IPS-20b (cell line): ENCODE measurements at regions not wholly inside any gene's neighbourhood (a gene's known extent, or its start where the extent isn't known, plus 50 kb on each side); places are given as distances from the start of the nearest gene placed in this dataset.

ENCODE experiments used
- H3K27ac ChIP-seq: one replicate; pipeline ENCODE4 v1.5.1; 2013; ENCODE audit warnings: low read length
- H3K27me3 ChIP-seq: 2 replicates; pipeline ENCODE4 v1.6.1; 2013; ENCODE audit warnings: mild to moderate bottlenecking, low read length, inconsistent platforms; ENCODE audit not compliant: insufficient read depth
- H3K36me3 ChIP-seq: 2 replicates; pipeline ENCODE4 v1.6.1; 2013; ENCODE audit warnings: low read depth, mild to moderate bottlenecking, inconsistent platforms, low read length, moderate library complexity; ENCODE audit not compliant: insufficient read depth
- H3K4me1 ChIP-seq: 2 replicates; pipeline ENCODE4 v1.6.1; 2013; ENCODE audit warnings: mild to moderate bottlenecking, control low read depth, inconsistent platforms, low read length, moderate library complexity; ENCODE audit not compliant: insufficient read depth
- H3K4me3 ChIP-seq: 2 replicates; pipeline ENCODE4 v1.5.1; 2013; ENCODE audit warnings: mild to moderate bottlenecking, low read length, inconsistent platforms
- H3K9ac ChIP-seq: 2 replicates; pipeline ENCODE4 v1.6.1; 2013; ENCODE audit warnings: low read depth, mild to moderate bottlenecking, inconsistent platforms, low read length, moderate library complexity
- H3K9me3 ChIP-seq: 2 replicates; pipeline ENCODE4 v1.6.1; 2013; ENCODE audit warnings: mild to moderate bottlenecking, low read depth, low read length, inconsistent platforms; ENCODE audit not compliant: insufficient read depth

DNA sequence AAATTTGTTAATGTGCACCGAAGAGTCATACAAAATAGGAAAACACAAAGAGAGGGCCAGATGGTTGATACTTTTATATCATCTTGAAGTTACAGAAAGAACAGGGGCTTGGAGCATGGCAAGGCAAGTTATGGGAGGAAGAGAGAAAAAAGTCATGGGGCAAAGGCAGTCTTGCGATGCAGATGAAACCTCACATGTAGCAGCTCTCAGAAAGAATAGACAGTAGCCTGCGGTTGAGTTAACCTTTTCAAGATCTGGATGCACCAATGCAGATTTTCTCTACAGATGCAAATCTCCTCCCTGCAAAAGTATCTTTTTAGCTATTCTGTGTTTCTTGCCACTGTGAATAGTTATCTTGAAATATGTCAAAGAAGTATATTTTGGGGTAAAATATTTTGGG is 243.9 kb downstream of the TMEM167A start:
- Histone ChIP-seq H3K27me3 (no peaks in the 10 kb centered on the region), H3K4me1 (peaks cover 7% of the 10 kb centered on the region; the same call in 1 of the 2 replicates), H3K9me3 (peaks cover 22% of the 10 kb centered on the region), H3K36me3 (no peaks in the 10 kb centered on the region), H3K27ac (no peak overlapping the region), H3K9ac (no peak overlapping the region), H3K4me3 (no peak overlapping the region)

GRCh38 chr5:82832445-82832844 is 244.7 kb downstream of the TMEM167A start:
- H3K9me3 ChIP-seq = peaks cover 22% of the 10 kb centered on the region
- no peak overlapping the region for H3K9ac ChIP-seq
- no peak overlapping the region for H3K27ac ChIP-seq
- no peak overlapping the region for H3K4me3 ChIP-seq
- no peaks in the 10 kb centered on the region for H3K27me3 ChIP-seq
- H3K36me3 ChIP-seq = no peaks in the 10 kb centered on the region
- H3K4me1 ChIP-seq = peaks cover 7% of the 10 kb centered on the region; the same call in 1 of the 2 replicates

GRCh38 chr5:82828211-82828610 is 249.0 kb downstream of the TMEM167A start:
- Histone ChIP-seq H3K36me3 (no peaks in the 10 kb centered on the region), H3K4me3 (no peak overlapping the region), H3K9ac (no peak overlapping the region), H3K27me3 (no peaks in the 10 kb centered on the region), H3K27ac (no peak overlapping the region), H3K9me3 (no peaks in the 10 kb centered on the region; the same call in 1 of the 2 replicates), H3K4me1 (peaks cover 2% of the 10 kb centered on the region; the same call in 1 of the 2 replicates)

- H3K9ac ChIP-seq = no peak overlapping the region
- H3K36me3 ChIP-seq = no peaks in the 10 kb centered on the region
- H3K4me3 ChIP-seq = no peak overlapping the region
- no peaks in the 10 kb centered on the region for H3K27me3 ChIP-seq
- H3K4me1 ChIP-seq = no peaks in the 10 kb centered on the region
- no peak overlapping the region for H3K27ac ChIP-seq
- H3K9me3 ChIP-seq = no peaks in the 10 kb centered on the region; the same call in 1 of the 2 replicates
These were observed 249.5 kb downstream of the TMEM167A start for GRCh38 chr5:82827651-82828050.

DNA sequence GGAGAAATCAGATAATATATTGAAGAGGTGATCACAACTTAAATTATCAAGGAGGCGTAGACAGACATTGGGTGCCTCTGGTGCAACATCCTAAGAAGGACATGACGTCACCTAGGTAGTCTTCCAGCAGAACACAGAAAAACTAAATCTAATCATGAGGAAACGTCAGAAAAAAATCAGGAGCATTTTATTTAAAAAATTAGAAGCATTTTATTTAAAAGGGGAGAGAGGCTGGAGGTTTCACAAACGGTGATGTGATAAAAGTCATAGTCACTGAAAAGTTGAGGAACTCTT is 254.6 kb downstream of the TMEM167A start:
- Histone ChIP-seq H3K27me3 (no peaks in the 10 kb centered on the region), H3K9me3 (no peaks in the 10 kb centered on the region; the same call in 1 of the 2 replicates), H3K4me3 (no peak overlapping the region), H3K27ac (no peak overlapping the region), H3K36me3 (no peaks in the 10 kb centered on the region), H3K9ac (no peak overlapping the region), H3K4me1 (no peaks in the 10 kb centered on the region)

DNA sequence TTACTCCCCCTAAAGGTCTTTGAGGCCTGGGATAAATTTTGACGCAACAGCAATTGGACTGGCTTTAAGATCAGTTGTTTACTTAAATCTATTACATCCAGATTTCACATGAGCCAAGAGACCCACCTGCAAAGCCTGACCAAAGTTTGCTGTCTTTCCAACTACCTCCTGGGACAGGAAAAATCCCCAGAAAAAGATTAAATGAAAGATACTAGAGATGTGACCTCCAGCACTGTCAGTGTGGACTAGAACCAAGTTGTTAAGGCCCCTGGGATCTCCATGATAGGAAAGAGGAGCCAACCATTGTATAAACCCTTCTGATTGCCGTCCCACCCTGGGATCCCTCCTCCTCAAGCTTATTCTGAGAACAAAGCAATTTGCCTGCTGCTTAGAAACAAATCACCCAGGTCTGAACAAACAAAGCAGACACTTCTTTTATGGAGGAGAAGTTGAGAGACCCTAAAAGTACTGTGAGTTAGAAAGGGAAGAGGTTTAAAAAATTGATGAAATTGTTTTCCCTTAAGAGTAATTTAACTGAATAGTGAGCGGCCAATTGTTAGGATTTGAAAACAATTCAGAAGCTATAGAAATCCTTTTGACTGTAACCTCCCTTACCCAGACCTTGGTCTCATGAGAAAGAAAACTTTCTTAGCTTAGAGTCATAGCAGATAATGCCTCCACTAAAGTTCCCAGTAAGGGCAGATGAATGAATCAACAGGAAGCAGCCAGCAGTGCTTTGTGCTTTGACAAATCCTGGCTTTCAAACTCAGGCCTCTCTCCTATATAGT is 255.2 kb downstream of the TMEM167A start:
- Histone ChIP-seq H3K9ac (no peak overlapping the region), H3K27ac (no peak overlapping the region)

GRCh38 chr5:82820961-82821845 is 256.0 kb downstream of the TMEM167A start:
- Histone ChIP-seq H3K4me1 (no peaks in the 10 kb centered on the region), H3K4me3 (no peak overlapping the region), H3K36me3 (no peaks in the 10 kb centered on the region), H3K9me3 (no peaks in the 10 kb centered on the region; the same call in 1 of the 2 replicates), H3K27me3 (no peaks in the 10 kb centered on the region), H3K9ac (no peak overlapping the region), H3K27ac (no peak overlapping the region)

More for the DNA sequence above, 255.2 kb downstream of the TMEM167A start:
- Histone ChIP-seq H3K36me3 (no peaks in the 10 kb centered on the region), H3K9me3 (no peaks in the 10 kb centered on the region; the same call in 1 of the 2 replicates), H3K4me1 (no peaks in the 10 kb centered on the region), H3K4me3 (no peak overlapping the region), H3K27me3 (no peaks in the 10 kb centered on the region)

- Histone ChIP-seq H3K4me1 (no peaks in the 10 kb centered on the region), H3K4me3 (no peak overlapping the region), H3K9ac (no peak overlapping the region), H3K9me3 (no peaks in the 10 kb centered on the region; the same call in 1 of the 2 replicates), H3K27me3 (no peaks in the 10 kb centered on the region), H3K36me3 (no peaks in the 10 kb centered on the region), H3K27ac (no peak overlapping the region)
These were observed 257.0 kb downstream of the TMEM167A start for GRCh38 chr5:82820188-82820587.

- H3K9me3 ChIP-seq = no peaks in the 10 kb centered on the region
- H3K36me3 ChIP-seq = no peaks in the 10 kb centered on the region
- H3K4me3 ChIP-seq = no peak overlapping the region
- H3K9ac ChIP-seq = no peak overlapping the region
- H3K27ac ChIP-seq = no peak overlapping the region
- no peaks in the 10 kb centered on the region for H3K27me3 ChIP-seq
- peaks cover 9% of the 10 kb centered on the region; the same call in 1 of the 2 replicates for H3K4me1 ChIP-seq
These were observed 259.1 kb downstream of the TMEM167A start for GRCh38 chr5:82817897-82818676.

DNA sequence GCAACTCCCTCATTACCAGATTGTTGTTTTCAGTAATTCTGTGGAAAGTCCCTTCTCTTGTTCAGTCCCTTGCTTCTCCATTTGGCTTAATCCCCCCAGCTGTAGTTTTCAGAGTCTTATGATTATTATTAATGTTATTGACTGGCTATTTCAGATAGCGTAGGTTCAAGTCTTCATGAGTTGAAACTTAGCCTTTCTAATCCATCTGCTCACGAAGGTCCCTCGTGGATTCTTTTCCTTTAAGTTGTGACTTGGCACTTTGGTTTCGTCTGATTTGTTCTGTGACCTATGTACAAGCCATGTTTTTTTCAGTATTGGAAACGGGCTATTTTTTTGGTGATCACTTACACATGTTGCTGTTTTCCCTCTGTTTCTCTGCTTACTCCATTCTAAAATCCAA is 260.3 kb downstream of the TMEM167A start:
- H3K36me3 ChIP-seq = no peaks in the 10 kb centered on the region
- no peak overlapping the region for H3K4me3 ChIP-seq
- no peaks in the 10 kb centered on the region for H3K9me3 ChIP-seq
- H3K27ac ChIP-seq = no peak overlapping the region
- no peaks in the 10 kb centered on the region for H3K27me3 ChIP-seq
- H3K9ac ChIP-seq = no peak overlapping the region
- peaks cover 10% of the 10 kb centered on the region; the same call in 1 of the 2 replicates for H3K4me1 ChIP-seq

- no peak overlapping the region for H3K9ac ChIP-seq
- H3K36me3 ChIP-seq = no peaks in the 10 kb centered on the region
- H3K9me3 ChIP-seq = no peaks in the 10 kb centered on the region
These were observed 261.3 kb downstream of the TMEM167A start for GRCh38 chr5:82815871-82816270.

More at GRCh38 chr5:82815871-82816270, 261.3 kb downstream of the TMEM167A start:
- H3K4me3 ChIP-seq = no peak overlapping the region
- H3K27ac ChIP-seq = no peak overlapping the region
- H3K27me3 ChIP-seq = no peaks in the 10 kb centered on the region
- peaks cover 10% of the 10 kb centered on the region; the same call in 1 of the 2 replicates for H3K4me1 ChIP-seq
